ENCODE measurements at regions not wholly inside any gene's neighbourhood (a gene's known extent, or its start where the extent isn't known, plus 50 kb on each side); places are given as distances from the start of the nearest gene placed in this dataset.

DNA sequence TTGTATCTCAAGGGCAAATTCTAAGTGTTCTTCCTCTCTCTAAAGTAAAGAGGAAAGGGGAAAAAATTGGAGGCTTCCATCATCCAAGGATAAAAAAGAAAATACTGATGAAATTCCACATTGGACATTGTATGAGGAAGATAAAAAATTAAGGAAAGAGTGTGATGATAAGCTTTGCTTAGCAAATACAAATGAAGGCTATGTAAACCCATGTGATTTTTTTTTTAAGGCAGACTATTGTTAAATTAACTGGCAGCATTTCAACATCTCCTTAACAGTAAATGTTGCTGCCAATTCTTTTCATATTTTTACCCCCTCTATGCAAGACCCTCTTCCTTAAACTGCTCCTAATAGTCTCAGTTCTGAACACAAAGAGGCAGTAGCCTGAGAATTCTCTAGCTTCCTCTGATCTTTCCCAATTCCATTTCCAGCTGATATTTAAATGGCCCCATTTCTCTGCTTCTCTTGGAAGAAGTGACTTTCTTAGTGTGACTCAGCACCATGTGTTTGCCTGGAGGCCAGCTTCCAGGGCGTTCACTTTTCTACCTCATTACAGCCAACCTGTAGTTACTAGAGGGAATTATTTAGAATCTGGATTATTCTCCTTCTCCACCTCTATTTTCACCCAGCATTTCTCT lies 159.7 kb downstream of the TLE1 start:
- TF ChIP-seq, protein P1, sequence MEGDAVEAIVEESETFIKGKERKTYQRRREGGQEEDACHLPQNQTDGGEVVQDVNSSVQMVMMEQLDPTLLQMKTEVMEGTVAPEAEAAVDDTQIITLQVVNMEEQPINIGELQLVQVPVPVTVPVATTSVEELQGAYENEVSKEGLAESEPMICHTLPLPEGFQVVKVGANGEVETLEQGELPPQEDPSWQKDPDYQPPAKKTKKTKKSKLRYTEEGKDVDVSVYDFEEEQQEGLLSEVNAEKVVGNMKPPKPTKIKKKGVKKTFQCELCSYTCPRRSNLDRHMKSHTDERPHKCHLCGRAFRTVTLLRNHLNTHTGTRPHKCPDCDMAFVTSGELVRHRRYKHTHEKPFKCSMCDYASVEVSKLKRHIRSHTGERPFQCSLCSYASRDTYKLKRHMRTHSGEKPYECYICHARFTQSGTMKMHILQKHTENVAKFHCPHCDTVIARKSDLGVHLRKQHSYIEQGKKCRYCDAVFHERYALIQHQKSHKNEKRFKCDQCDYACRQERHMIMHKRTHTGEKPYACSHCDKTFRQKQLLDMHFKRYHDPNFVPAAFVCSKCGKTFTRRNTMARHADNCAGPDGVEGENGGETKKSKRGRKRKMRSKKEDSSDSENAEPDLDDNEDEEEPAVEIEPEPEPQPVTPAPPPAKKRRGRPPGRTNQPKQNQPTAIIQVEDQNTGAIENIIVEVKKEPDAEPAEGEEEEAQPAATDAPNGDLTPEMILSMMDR (conservative IDR thresholded peaks at IDR 0.05; ENCODE audit: low read length) = no peak
- TF ChIP-seq EZH2phosphoT487 (IDR thresholded peaks at IDR 0.05; ENCODE audit: borderline replicate concordance) = no peak

All from Loucy (cell line).